ENCODE measurements at regions not wholly inside any gene's neighbourhood (a gene's known extent, or its start where the extent isn't known, plus 50 kb on each side); places are given as distances from the start of the nearest gene placed in this dataset.
"Not testable (repeated sequence)": the region's sequence is repeated elsewhere in the genome, so short reads cannot be mapped to it uniquely, and the experiment has no call there.

GRCh38 chr14:19177435-19177834 is 210.2 kb downstream of the POTEM start:
- TF ChIP-seq, protein P1, sequence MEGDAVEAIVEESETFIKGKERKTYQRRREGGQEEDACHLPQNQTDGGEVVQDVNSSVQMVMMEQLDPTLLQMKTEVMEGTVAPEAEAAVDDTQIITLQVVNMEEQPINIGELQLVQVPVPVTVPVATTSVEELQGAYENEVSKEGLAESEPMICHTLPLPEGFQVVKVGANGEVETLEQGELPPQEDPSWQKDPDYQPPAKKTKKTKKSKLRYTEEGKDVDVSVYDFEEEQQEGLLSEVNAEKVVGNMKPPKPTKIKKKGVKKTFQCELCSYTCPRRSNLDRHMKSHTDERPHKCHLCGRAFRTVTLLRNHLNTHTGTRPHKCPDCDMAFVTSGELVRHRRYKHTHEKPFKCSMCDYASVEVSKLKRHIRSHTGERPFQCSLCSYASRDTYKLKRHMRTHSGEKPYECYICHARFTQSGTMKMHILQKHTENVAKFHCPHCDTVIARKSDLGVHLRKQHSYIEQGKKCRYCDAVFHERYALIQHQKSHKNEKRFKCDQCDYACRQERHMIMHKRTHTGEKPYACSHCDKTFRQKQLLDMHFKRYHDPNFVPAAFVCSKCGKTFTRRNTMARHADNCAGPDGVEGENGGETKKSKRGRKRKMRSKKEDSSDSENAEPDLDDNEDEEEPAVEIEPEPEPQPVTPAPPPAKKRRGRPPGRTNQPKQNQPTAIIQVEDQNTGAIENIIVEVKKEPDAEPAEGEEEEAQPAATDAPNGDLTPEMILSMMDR (IDR thresholded peaks at IDR 0.05) = not testable (repeated sequence)
- TF ChIP-seq POLR2A (IDR thresholded peaks at IDR 0.05) = not testable (repeated sequence)

Data from tibial nerve (tissue), 3 donors.